Gastrocnemius medialis (tissue), 4 donors: ENCODE measurements at regions not wholly inside any gene's neighbourhood (a gene's known extent, or its start where the extent isn't known, plus 50 kb on each side); places are given as distances from the start of the nearest gene placed in this dataset.

ENCODE experiments used
- POLR2A ChIP-seq, 2 donors: fragments of 450-650 bp; IDR thresholded peaks; one replicate each; pipeline ENCODE4 v1.6.1; 2017; ENCODE audit warnings: antibody characterized with exemption in 2 of 2, mild to moderate bottlenecking in 2 of 2, moderate library complexity in 2 of 2
- TF ChIP-seq, protein P1 (sequence below), 5 experiments: fragments of 450-650 bp in 3 of 5; fragments of 200-600 bp in 2 of 5; sonication (generic) in 2 of 5; IDR thresholded peaks in 4 of 5; conservative IDR thresholded peaks in 1 of 5; 1 replicate in 4 of 5; 2 replicates in 1 of 5; pipeline ENCODE4 v1.5.1; 2016 to 2019; ENCODE audit warnings: antibody characterized with exemption in 5 of 5, mild to moderate bottlenecking in 3 of 5, moderate library complexity in 3 of 5

DNA sequence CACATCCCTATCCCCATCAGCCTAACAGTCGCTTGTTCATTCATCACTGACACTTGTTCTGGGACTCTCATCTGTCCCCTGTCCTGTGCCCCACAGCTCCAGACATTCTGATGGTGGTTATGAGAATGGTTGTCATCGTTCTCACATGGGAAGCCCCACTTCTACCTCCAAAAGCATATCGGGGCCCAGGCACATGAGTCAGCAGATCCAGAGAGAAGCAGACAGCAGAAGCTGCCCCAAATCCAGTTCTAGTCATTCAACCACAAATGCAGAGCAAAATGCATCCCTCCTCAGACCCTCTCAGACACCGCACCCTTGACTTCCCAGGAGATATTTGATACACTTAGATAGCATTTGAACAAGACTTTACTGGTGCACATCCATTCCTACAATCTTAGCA lies 106.0 kb downstream of the FOXF2 start:
- TF ChIP-seq, protein P1, sequence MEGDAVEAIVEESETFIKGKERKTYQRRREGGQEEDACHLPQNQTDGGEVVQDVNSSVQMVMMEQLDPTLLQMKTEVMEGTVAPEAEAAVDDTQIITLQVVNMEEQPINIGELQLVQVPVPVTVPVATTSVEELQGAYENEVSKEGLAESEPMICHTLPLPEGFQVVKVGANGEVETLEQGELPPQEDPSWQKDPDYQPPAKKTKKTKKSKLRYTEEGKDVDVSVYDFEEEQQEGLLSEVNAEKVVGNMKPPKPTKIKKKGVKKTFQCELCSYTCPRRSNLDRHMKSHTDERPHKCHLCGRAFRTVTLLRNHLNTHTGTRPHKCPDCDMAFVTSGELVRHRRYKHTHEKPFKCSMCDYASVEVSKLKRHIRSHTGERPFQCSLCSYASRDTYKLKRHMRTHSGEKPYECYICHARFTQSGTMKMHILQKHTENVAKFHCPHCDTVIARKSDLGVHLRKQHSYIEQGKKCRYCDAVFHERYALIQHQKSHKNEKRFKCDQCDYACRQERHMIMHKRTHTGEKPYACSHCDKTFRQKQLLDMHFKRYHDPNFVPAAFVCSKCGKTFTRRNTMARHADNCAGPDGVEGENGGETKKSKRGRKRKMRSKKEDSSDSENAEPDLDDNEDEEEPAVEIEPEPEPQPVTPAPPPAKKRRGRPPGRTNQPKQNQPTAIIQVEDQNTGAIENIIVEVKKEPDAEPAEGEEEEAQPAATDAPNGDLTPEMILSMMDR (IDR thresholded peaks at IDR 0.05 in 4 of 5, conservative IDR thresholded peaks at IDR 0.05 in 1 of 5) = no peak
- no peak for TF ChIP-seq POLR2A (IDR thresholded peaks at IDR 0.05)
